Adrenal gland (tissue), 9 donors: ENCODE measurements at regions not wholly inside any gene's neighbourhood (a gene's known extent, or its start where the extent isn't known, plus 50 kb on each side); places are given as distances from the start of the nearest gene placed in this dataset.

Source experiments
- DNase-seq, 7 donors: peaks; one replicate each; pipeline ENCODE4 v3.0.0-alpha.2; 2019 to 2020
- H3K27ac ChIP-seq, 5 donors: fragments of 200-600 bp; sonication (generic) in 4 of 5; 1 replicate in 3 of 5; 2 replicates in 2 of 5; pipeline versions ENCODE4 v1.5.1 to v1.8.0; 2016 to 2020; ENCODE audit warnings: mild to moderate bottlenecking in 1 of 5
- H3K27me3 ChIP-seq: fragments of 200-600 bp; 2 replicates; pipeline ENCODE4 v1.8.0; 2021
- H3K36me3 ChIP-seq, 2 donors: fragments of 200-600 bp; replicated peaks in 1 of 2; 1 replicate in 1 of 2; 2 replicates in 1 of 2; pipeline versions ENCODE4 v1.5.1 to v1.8.0; 2018 to 2022
- H3K4me1 ChIP-seq, 2 donors: fragments of 200-600 bp; replicated peaks in 1 of 2; 1 replicate in 1 of 2; 2 replicates in 1 of 2; pipeline versions ENCODE4 v1.5.1 to v1.8.0; 2018 to 2021
- H3K4me3 ChIP-seq, 4 donors: fragments of 200-600 bp; sonication (generic) in 3 of 4; one replicate each; pipeline ENCODE4 v1.5.1; 2016 to 2018
- H3K9me3 ChIP-seq, 3 donors: fragments of 200-600 bp; sonication (generic) in 1 of 3; replicated peaks in 1 of 3; 1 replicate in 2 of 3; 2 replicates in 1 of 3; pipeline versions ENCODE4 v1.5.1 to v1.8.0; 2016 to 2021
- CTCF ChIP-seq, 6 experiments: fragments of 450-650 bp in 4 of 6; fragments of 200-600 bp in 2 of 6; sonication (generic) in 1 of 6; IDR thresholded peaks; 1 replicate in 5 of 6; 2 replicates in 1 of 6; pipeline versions ENCODE4 v1.5.1 to v1.8.0; 2016 to 2021; ENCODE audit warnings: antibody characterized with exemption in 6 of 6, mild to moderate bottlenecking in 2 of 6, moderate library complexity in 1 of 6
- POLR2A ChIP-seq, 2 donors: fragments of 450-650 bp; IDR thresholded peaks; one replicate each; pipeline ENCODE4 v1.6.1; 2017; ENCODE audit warnings: antibody characterized with exemption in 2 of 2, mild to moderate bottlenecking in 2 of 2, moderate library complexity in 1 of 2
- WGBS, 4 donors: extraction: QIAGEN DNeasy Blood & Tissue Kit in 2 of 4; methylation state at CpG; one replicate each; pipeline versions ENCODE4 v1.1.5 to v1.1.7; 2013 to 2017; 5-methylcytosine and 5-hydroxymethylcytosine counted together
- intact Hi-C, 2 donors: fragments of 100-400 bp; cut with DNase I; formaldehyde crosslinking; loops; one replicate each; pipeline versions ENCODE4 v1.14.1 to v1.15.0; 2022 to 2023
- donor health status: healthy with polysubstance abuse.
- donor health status: Bipolar disorder and iron deficiency.
- donor health status: DM: yes; HTN: yes; CAD: no.
- donor health status: DM: no; HTN: no; CAD: no.
- donor health status: DM: no; HTN: no; CAD: no.

- no peaks in the 10 kb centered on the region for H3K4me1 ChIP-seq
- H3K4me3 ChIP-seq, result no peak overlapping the region
- TF ChIP-seq POLR2A (IDR thresholded peaks at IDR 0.05) (no peak), CTCF (IDR thresholded peaks at IDR 0.05) (no peak)
- H3K36me3 ChIP-seq, result no peaks in the 10 kb centered on the region
- no peaks in the 10 kb centered on the region for H3K9me3 ChIP-seq
- no peak overlapping the region for H3K27ac ChIP-seq
- 53 to 79% (median 61%) methylated on average over 1 of the region's 1 CpG for WGBS, 4 donors
- intact Hi-C loops, result no loop called here
- DNase-seq, result no peak
- H3K27me3 ChIP-seq, result no peaks in the 10 kb centered on the region
Observed at GRCh38 chr11:42175203-42175602, 715.8 kb upstream of the LRRC4C start.

- 53 to 59% (median 56%) methylated on average over 2 of the region's 2 CpGs for WGBS, 4 donors
- intact Hi-C loops, result no loop called here
- DNase-seq, result no peak
Observed at GRCh38 chr11:42179216-42179615, 719.8 kb upstream of the LRRC4C start.

GRCh38 chr11:42195289-42196013, 736.0 kb upstream of the LRRC4C start:
- TF ChIP-seq CTCF (IDR thresholded peaks at IDR 0.05), result no peak
- TF ChIP-seq POLR2A (IDR thresholded peaks at IDR 0.05), result no peak
- Histone ChIP-seq H3K4me3 (no peak overlapping the region), H3K4me1 (no peaks in the 10 kb centered on the region), H3K27me3 (no peaks in the 10 kb centered on the region), H3K36me3 (no peaks in the 10 kb centered on the region), H3K9me3 (no peaks in the 10 kb centered on the region), H3K27ac (no peak overlapping the region)
- intact Hi-C loops, result no loop called here
- DNase-seq, result no peak
- WGBS, 4 donors, result 22 to 36% (median 34%) methylated on average over 3 of the region's 3 CpGs

More at GRCh38 chr11:42179216-42179615, 719.8 kb upstream of the LRRC4C start:
- H3K27ac ChIP-seq, result no peak overlapping the region
- no peak overlapping the region for H3K4me3 ChIP-seq
- TF ChIP-seq CTCF (IDR thresholded peaks at IDR 0.05) (no peak), POLR2A (IDR thresholded peaks at IDR 0.05) (no peak)
- no peaks in the 10 kb centered on the region for H3K36me3 ChIP-seq
- H3K27me3 ChIP-seq, result no peaks in the 10 kb centered on the region
- H3K9me3 ChIP-seq, result no peaks in the 10 kb centered on the region
- no peaks in the 10 kb centered on the region for H3K4me1 ChIP-seq

GRCh38 chr11:42200311-42200710, 740.9 kb upstream of the LRRC4C start:
- H3K4me3 ChIP-seq, result no peak overlapping the region
- no peaks in the 10 kb centered on the region for H3K9me3 ChIP-seq
- no peaks in the 10 kb centered on the region for H3K4me1 ChIP-seq
- no peak for DNase-seq
- TF ChIP-seq POLR2A (IDR thresholded peaks at IDR 0.05), result no peak
- no peak for TF ChIP-seq CTCF (IDR thresholded peaks at IDR 0.05)
- no peaks in the 10 kb centered on the region for H3K27me3 ChIP-seq
- 86 to 94% (median 88%) methylated on average over 6 of the region's 6 CpGs for WGBS, 4 donors
- no peak overlapping the region for H3K27ac ChIP-seq
- no peaks in the 10 kb centered on the region for H3K36me3 ChIP-seq
- intact Hi-C loops, result no loop called here
